ENCODE measurements at regions not wholly inside any gene's neighbourhood (a gene's known extent, or its start where the extent isn't known, plus 50 kb on each side); places are given as distances from the start of the nearest gene placed in this dataset.

GRCh38 chr9:32264170-32264864 is 120.1 kb upstream of the ACO1 start:
- DNase-seq: no peak
- Histone ChIP-seq H3K36me3 (no peaks in the 10 kb centered on the region), H3K27ac (no peak overlapping the region), H3K4me3 (no peak overlapping the region), H3K4me1 (no peaks in the 10 kb centered on the region), H3K9me3 (no peaks in the 10 kb centered on the region), H3K27me3 (no peaks in the 10 kb centered on the region)
- no peak for ATAC-seq
- intact Hi-C loops (cut with DNase I): no loop called here
- TF ChIP-seq POLR2A (IDR thresholded peaks at IDR 0.05): no peak
- no peak for TF ChIP-seq CTCF (IDR thresholded peaks at IDR 0.05)
- WGBS, 4 donors: 47 to 61% (median 59%) methylated on average over 6 of the region's 6 CpGs

- no peak overlapping the region for H3K27ac ChIP-seq
- H3K36me3 ChIP-seq: no peaks in the 10 kb centered on the region
- H3K9me3 ChIP-seq: no peaks in the 10 kb centered on the region
- WGBS, 4 donors: 45 to 67% (median 54%) methylated on average over 3 of the region's 3 CpGs
- intact Hi-C loops (cut with DNase I): no loop called here
- H3K4me3 ChIP-seq: no peak overlapping the region
- H3K4me1 ChIP-seq: no peaks in the 10 kb centered on the region
- DNase-seq (no peak), ATAC-seq (no peak)
- H3K27me3 ChIP-seq: no peaks in the 10 kb centered on the region
- TF ChIP-seq POLR2A (IDR thresholded peaks at IDR 0.05) (no peak), CTCF (IDR thresholded peaks at IDR 0.05) (no peak)
These were observed 119.4 kb upstream of the ACO1 start for GRCh38 chr9:32265037-32265436.

GRCh38 chr9:32278991-32279390 is 105.5 kb upstream of the ACO1 start:
- intact Hi-C loops (cut with DNase I): no loop called here
- ATAC-seq: no peak
- Histone ChIP-seq H3K9me3 (peaks cover 0 to 3% (median 0%) of the 10 kb centered on the region in 12 donors), H3K27me3 (no peaks in the 10 kb centered on the region), H3K4me3 (no peak overlapping the region), H3K36me3 (no peaks in the 10 kb centered on the region), H3K4me1 (no peaks in the 10 kb centered on the region), H3K27ac (no peak overlapping the region)
- no peak for DNase-seq
- TF ChIP-seq POLR2A (IDR thresholded peaks at IDR 0.05) (no peak), CTCF (IDR thresholded peaks at IDR 0.05) (no peak)

- TF ChIP-seq POLR2A (IDR thresholded peaks at IDR 0.05) (no peak), CTCF (IDR thresholded peaks at IDR 0.05) (no peak)
- intact Hi-C loops (cut with DNase I): loop anchor here in 1 of 10 donors (10.0 kb wide), 1 partner anchor 55 kb away; no protein-coding TSS in a partner anchor
- no peak overlapping the region for H3K4me3 ChIP-seq
- H3K27ac ChIP-seq: no peak overlapping the region
- DNase-seq: no peak
- 83 to 89% (median 85%) methylated on average over 3 of the region's 3 CpGs for WGBS, 4 donors
- H3K9me3 ChIP-seq: no peaks in the 10 kb centered on the region
- H3K4me1 ChIP-seq: no peaks in the 10 kb centered on the region
- no peaks in the 10 kb centered on the region for H3K27me3 ChIP-seq
- no peak for ATAC-seq
- H3K36me3 ChIP-seq: no peaks in the 10 kb centered on the region
These were observed 94.7 kb upstream of the ACO1 start for GRCh38 chr9:32289756-32290155.
